ENCODE measurements at regions not wholly inside any gene's neighbourhood (a gene's known extent, or its start where the extent isn't known, plus 50 kb on each side); places are given as distances from the start of the nearest gene placed in this dataset.
A peak's percentile ranks its signal among the peaks of the same experiment; 100 is the strongest.
"Not testable (repeated sequence)": the region's sequence is repeated elsewhere in the genome, so short reads cannot be mapped to it uniquely, and the experiment has no call there.

DNA sequence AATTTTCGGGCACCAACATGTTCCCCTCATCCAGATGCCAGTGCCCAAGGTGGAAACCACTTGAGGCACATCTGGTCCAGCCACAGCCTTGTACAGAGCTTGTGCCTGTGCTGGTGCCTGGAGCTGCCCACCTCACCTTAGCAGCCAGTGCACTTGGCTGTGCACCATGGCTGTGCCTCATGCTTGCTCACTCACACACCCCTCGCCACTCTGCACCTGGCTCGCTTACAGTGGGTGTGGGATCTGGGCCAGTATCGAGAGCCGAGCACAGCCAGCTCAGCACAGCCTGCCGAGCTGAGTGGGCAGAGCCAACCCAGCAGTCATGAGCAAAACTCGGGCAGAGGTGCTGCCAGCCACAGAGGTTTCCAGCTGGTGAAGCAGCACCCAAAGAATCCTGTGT, 139.9 kb upstream of the NUPR2 start:
- TF ChIP-seq JUND (IDR thresholded peaks at IDR 0.05; ENCODE audit: low read depth), result no peak
- no peak for DNase-seq (ENCODE audit: low read depth in 1 of 2, low spot score in 1 of 2)
- in situ Hi-C loops (cut with HindIII; ENCODE audit: low pct_unique_long_range_greater_than_20kb, low sequenced_read_pairs), result no loop called here

DNA sequence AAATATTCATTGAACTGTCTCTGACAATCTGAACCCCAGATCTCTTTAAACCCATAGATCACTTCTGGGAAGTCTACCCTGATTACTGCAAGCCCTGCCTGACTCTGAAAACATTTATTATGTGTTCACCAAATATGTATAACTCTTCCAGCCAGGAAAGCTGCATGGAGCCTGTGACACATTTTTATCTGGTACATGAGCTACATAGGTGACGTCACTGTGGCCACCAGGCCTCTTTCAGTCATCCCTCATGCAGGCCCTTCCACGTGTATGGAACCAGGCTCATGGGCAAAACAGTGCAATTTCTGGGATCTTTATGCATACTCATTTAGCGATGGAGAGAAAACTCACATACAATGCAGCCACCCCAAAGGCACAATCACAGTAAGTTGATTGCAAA, 133.9 kb upstream of the NUPR2 start:
- no peak for TF ChIP-seq JUND (IDR thresholded peaks at IDR 0.05; ENCODE audit: low read depth)
- DNase-seq (ENCODE audit: low read depth in 1 of 2, low spot score in 1 of 2), result no peak
- in situ Hi-C loops (cut with HindIII; ENCODE audit: low pct_unique_long_range_greater_than_20kb, low sequenced_read_pairs), result no loop called here

DNA sequence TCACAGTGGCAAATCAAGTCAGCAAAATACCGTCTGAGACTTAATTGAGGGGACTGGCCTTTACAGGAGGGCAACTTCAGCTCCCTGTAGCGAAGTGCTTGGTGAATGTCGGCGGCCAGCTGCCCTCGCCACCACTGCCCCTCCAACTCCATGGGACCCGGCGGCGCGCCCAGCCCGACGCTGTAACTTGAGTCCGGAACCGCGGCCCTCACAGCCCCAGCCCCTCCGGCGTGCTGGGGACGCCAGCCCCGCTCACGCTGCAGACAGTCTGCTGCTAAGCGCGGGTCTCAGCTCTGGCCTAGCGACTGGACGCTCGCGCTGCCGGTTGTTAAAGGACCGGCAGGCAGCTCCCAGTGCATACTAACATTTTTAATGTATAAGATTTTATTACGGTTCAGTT, 113.4 kb upstream of the NUPR2 start:
- DNase-seq (ENCODE audit: low read depth in 1 of 2, low spot score in 1 of 2), result no peak
- TF ChIP-seq JUND (IDR thresholded peaks at IDR 0.05; ENCODE audit: low read depth), result no peak
- in situ Hi-C loops (cut with HindIII; ENCODE audit: low pct_unique_long_range_greater_than_20kb, low sequenced_read_pairs), result no loop called here

DNA sequence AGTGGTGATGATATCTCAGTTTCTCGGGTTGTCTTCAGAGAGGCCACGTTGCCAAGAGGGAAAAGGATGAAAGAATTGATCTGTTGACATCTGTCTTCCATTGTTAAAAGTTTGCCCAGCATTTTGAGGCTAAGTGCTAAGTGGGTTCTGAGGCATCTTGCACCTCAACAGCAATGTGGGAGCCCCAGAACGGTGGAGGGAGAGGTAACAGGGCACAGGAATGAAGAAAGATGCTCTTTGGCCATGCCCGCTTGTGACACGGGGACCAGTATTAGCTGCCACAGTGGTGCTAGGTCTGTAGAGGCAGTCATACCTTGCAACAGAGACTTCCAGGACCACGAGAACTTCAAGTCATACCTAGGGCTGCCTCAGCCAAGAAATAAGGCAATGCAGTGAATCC, 106.6 kb upstream of the NUPR2 start:
- in situ Hi-C loops (cut with HindIII; ENCODE audit: low pct_unique_long_range_greater_than_20kb, low sequenced_read_pairs), result no loop called here
- DNase-seq (ENCODE audit: low read depth in 1 of 2, low spot score in 1 of 2), result no peak
- TF ChIP-seq JUND (IDR thresholded peaks at IDR 0.05; ENCODE audit: low read depth), result no peak

DNA sequence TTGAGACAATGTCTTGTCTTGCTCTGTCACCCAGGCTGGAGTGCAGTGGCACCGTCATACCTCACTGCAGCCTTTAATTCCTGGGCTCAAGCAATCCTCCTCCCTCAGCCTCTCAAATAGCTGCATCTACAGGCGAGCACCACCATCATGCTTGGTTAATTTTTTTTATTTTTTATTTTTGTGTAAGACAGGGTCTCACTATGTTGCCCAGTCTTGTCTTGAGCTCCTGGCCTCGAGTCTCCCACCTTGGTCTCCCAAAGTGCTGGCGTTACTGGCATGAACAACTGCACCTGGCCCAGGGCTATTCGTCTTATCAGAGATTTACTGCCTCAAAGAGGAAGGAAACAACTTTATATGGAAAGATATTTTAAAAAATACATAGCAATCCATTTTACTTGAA, 102.8 kb upstream of the NUPR2 start:
- no peak for DNase-seq (ENCODE audit: low read depth in 1 of 2, low spot score in 1 of 2)
- in situ Hi-C loops (cut with HindIII; ENCODE audit: low pct_unique_long_range_greater_than_20kb, low sequenced_read_pairs), result no loop called here
- TF ChIP-seq JUND (IDR thresholded peaks at IDR 0.05; ENCODE audit: low read depth), result no peak

DNA sequence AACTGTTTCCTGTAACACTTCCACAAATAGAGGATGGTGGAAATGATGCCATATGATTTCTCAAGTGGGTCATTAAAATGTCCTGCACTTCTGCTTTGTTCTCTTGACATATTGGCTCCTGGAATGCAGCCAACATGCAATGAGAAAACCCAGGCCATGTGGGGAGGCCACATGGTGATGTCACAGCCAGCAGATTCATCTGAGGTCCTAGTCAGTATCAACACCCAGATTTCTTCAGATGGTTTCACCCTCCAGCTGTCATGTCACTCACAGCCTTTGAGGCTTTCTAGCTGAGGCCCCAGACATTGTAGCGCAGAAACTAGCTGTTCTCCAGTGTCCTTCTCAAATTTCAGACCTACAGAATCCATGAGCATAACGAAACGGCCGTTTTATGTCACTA, 102.3 kb upstream of the NUPR2 start:
- no peak for DNase-seq (ENCODE audit: low read depth in 1 of 2, low spot score in 1 of 2)
- in situ Hi-C loops (cut with HindIII; ENCODE audit: low pct_unique_long_range_greater_than_20kb, low sequenced_read_pairs), result no loop called here
- no peak for TF ChIP-seq JUND (IDR thresholded peaks at IDR 0.05; ENCODE audit: low read depth)

DNA sequence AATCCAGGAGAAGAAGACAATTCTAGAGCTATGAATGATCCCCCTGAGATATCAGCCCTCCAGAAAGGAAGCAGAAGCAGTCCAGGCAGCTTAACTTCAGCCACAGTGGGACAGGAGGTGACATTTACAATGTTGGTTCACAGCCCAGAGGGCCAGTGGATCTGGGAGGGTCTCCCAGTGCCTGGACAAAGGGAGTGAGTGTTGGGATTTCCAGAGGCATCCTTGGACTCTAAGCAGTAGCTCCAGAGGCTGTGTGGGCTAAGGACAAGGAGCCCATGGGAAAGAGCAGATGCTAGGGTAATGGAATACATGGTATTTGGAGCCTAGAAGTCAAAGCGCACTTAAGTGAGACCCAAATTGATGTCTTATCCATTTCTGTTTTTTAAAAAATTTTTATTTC, 97.4 kb upstream of the NUPR2 start:
- no peak for DNase-seq (ENCODE audit: low read depth in 1 of 2, low spot score in 1 of 2)
- no peak for TF ChIP-seq JUND (IDR thresholded peaks at IDR 0.05; ENCODE audit: low read depth)
- in situ Hi-C loops (cut with HindIII; ENCODE audit: low pct_unique_long_range_greater_than_20kb, low sequenced_read_pairs), result no loop called here

DNA sequence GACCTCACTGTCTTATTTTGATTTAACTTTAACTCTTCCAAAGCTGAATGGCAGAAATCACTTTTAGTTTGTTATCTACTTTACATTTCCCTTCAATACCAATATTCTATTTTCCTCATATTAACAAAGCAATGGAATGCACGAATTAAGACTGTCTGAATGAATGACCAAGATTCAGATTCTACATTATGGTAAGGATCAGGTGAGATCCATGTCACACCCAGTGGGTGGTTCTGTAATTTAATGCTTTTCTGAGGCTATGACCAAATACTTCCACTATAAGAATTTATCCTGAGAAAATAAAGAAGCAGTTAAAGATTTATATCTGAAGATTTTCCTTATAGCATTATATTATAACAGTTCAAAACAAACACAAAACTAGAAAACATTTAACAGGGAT, 90.2 kb upstream of the NUPR2 start:
- TF ChIP-seq JUND (IDR thresholded peaks at IDR 0.05; ENCODE audit: low read depth), result no peak
- in situ Hi-C loops (cut with HindIII; ENCODE audit: low pct_unique_long_range_greater_than_20kb, low sequenced_read_pairs), result no loop called here
- no peak for DNase-seq (ENCODE audit: low read depth in 1 of 2, low spot score in 1 of 2)

DNA sequence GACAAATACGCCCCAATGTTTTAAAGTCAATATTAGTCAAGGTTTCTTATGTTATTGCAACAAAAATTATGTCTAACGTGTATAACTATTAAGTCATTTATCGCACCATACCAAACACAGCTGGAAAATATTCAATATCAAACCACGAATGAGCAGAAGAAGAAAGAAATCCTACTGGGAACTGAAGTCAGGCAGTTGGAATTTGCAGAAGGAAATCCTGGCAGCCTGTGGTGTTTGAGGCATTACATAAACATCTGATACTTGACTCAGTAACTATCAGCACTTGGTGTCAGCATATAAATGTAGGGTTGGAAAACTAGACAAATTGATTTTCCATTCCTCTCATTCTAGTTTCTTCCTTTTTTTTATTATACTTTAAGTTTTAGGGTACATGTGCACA, 83.4 kb upstream of the NUPR2 start:
- no peak for DNase-seq (ENCODE audit: low read depth in 1 of 2, low spot score in 1 of 2)
- in situ Hi-C loops (cut with HindIII; ENCODE audit: low pct_unique_long_range_greater_than_20kb, low sequenced_read_pairs), result no loop called here
- no peak for TF ChIP-seq JUND (IDR thresholded peaks at IDR 0.05; ENCODE audit: low read depth)

DNA sequence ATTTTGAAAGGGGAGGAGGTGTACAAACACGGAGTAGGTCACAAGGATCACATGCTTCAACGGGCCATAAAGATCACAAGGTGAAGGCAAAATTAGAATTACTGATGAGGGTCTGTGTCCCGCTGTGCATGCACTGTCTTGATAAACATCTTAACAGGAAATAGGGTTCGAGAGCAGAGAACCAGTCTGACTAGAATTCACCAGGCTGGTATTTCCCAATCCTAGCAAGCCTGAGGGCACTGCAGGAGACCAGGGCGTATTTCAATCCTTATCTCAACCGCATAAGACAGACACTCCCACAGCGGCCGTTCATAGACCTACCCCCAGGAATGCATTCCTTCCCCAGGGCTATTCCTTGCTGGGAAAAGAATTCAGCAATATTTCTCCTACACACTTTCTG, 80.0 kb upstream of the NUPR2 start:
- peak; percentile 94 for TF ChIP-seq JUND (IDR thresholded peaks at IDR 0.05; ENCODE audit: low read depth)
- in situ Hi-C loops (cut with HindIII; ENCODE audit: low pct_unique_long_range_greater_than_20kb, low sequenced_read_pairs), result not testable (repeated sequence)
- DNase-seq (ENCODE audit: low read depth in 1 of 2, low spot score in 1 of 2), result peak in 1 of 2 experiments; percentile 96

DNA sequence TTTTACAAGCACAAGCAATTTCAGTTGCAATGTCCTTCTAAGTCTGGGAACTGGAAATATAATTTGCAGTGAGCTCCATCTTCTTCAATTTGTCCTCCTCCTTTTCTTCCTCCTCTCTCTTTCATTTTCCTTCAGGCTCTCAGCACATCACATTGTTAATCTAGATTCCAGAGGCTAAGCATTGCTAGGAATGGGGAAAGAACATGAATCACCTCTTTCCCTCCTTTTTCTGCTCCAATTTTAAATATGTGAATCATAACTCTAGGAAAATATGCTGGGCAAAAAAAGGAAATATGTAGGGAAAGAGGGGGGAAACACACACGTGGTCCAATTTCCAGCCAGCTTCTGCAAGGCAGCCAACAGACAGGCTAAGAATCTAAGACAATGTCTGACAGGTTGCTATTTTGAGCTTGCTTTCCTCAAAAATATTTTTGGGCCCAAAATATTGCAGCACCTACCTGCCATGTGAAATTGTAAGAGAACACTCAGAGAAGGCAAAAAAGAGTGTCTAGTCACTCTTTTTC, 72.7 kb upstream of the NUPR2 start:
- in situ Hi-C loops (cut with HindIII; ENCODE audit: low pct_unique_long_range_greater_than_20kb, low sequenced_read_pairs), result no loop called here
- DNase-seq (ENCODE audit: low read depth in 1 of 2, low spot score in 1 of 2), result no peak
- no peak for TF ChIP-seq JUND (IDR thresholded peaks at IDR 0.05; ENCODE audit: low read depth)

DNA sequence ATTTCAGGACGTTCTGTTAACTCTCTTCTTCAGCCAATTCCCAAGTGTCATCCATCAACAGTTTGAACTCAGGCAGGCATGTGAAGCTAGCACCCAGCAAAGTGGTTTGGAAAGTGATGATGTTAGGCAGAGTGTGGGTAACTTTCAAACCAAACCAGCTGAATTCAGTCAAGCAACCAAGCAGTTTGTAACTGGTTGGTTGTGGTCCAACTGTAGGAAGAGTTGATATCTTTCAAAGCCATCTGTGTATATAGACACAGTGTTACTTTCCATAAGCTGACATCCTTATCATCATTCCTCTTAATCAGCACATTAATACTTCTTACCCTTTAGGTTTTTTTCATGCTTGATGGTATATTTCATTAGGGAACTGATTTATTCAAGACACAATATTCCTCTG, 72.2 kb upstream of the NUPR2 start:
- TF ChIP-seq JUND (IDR thresholded peaks at IDR 0.05; ENCODE audit: low read depth), result no peak
- peak in 1 of 2 experiments; percentile 29 for DNase-seq (ENCODE audit: low read depth in 1 of 2, low spot score in 1 of 2)
- in situ Hi-C loops (cut with HindIII; ENCODE audit: low pct_unique_long_range_greater_than_20kb, low sequenced_read_pairs), result no loop called here

DNA sequence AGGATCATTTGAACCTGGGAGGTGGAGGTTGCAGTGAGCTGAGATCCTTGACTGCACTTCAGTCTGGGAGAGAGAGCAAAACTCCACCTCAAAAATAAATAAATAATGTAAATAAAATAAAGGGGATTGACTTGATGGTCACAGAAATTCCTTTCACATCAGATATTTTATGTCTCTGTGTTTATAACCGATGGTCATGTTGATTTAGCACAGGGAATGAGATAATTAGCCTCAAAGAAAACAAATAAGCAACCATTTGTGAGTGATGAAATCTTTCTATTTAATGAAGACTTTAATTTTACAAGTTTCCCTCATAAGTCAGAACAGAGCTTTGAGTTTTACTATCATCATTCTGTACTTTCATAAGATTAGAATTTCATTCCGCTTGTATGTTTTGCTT, 64.8 kb upstream of the NUPR2 start:
- TF ChIP-seq JUND (IDR thresholded peaks at IDR 0.05; ENCODE audit: low read depth), result peak; percentile 85
- in situ Hi-C loops (cut with HindIII; ENCODE audit: low pct_unique_long_range_greater_than_20kb, low sequenced_read_pairs), result no loop called here
- peak in 1 of 2 experiments; percentile 73 for DNase-seq (ENCODE audit: low read depth in 1 of 2, low spot score in 1 of 2)

DNA sequence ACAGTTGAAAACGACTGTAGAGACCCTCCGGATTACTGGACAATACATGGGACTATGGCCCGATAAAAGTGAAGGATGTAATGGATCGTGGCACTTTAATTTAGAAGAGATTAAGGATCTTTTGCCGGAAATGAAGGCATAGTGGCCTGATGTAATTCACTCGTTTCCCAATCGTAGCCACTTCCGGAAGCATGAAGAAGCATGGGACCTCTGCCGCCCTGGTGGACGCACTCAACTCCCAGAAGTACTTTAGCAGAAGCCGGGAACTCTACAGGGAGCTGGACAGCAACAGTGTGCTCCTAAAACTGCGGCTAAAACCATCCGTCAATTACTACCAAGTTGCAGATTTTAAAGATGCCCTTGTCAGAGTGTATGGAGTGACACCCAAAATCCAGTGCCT, 59.6 kb upstream of the NUPR2 start:
- in situ Hi-C loops (cut with HindIII; ENCODE audit: low pct_unique_long_range_greater_than_20kb, low sequenced_read_pairs), result no loop called here
- TF ChIP-seq JUND (IDR thresholded peaks at IDR 0.05; ENCODE audit: low read depth), result no peak
- peak; percentile 22 to 67 for DNase-seq (ENCODE audit: low read depth in 1 of 2, low spot score in 1 of 2)
